Common myeloid progenitor, CD34-positive (primary cell): ENCODE measurements at regions not wholly inside any gene's neighbourhood (a gene's known extent, or its start where the extent isn't known, plus 50 kb on each side); places are given as distances from the start of the nearest gene placed in this dataset.

Experiments
- CTCF ChIA-PET: fragments of 350-600 bp; sonication (Branson Sonifier 250); formaldehyde crosslinking; loops from one replicate; lab custom pipeline; 2021; ENCODE audit warnings: antibody characterized with exemption; lab: Charles Lee
- POLR2A ChIA-PET: fragments of 350-600 bp; sonication (Branson Sonifier 250); formaldehyde crosslinking; loops from one replicate; lab custom pipeline; 2021; ENCODE audit warnings: antibody characterized with exemption; lab: Charles Lee
- DNase-seq, 3 donors: peaks; one replicate each; pipeline versions ENCODE4 v3.0.0 to v3.0.0-alpha.2; 2013
- H3K27ac ChIP-seq, 2 experiments: 1 replicate in 1 of 2; 2 replicates in 1 of 2; pipeline ENCODE4 v1.7.0; 2013; ENCODE audit warnings: inconsistent platforms in 2 of 2, low read length in 2 of 2, mild to moderate bottlenecking in 2 of 2, low read depth in 1 of 2, moderate library complexity in 1 of 2; ENCODE audit not compliant: severe bottlenecking in 2 of 2, insufficient read depth in 1 of 2, poor library complexity in 1 of 2
- H3K27me3 ChIP-seq, 5 experiments: replicated peaks in 2 of 5; 1 replicate in 3 of 5; 2 replicates in 2 of 5; pipeline versions ENCODE4 v1.6.1 to v1.7.0; 2013; ENCODE audit warnings: low read length in 4 of 5, mild to moderate bottlenecking in 2 of 5, moderate library complexity in 2 of 5, inconsistent platforms in 1 of 5; ENCODE audit not compliant: insufficient read depth in 5 of 5, control insufficient read depth in 4 of 5
- H3K36me3 ChIP-seq, 4 experiments: 1 replicate in 2 of 4; 2 replicates in 2 of 4; pipeline versions ENCODE4 v1.6.1 to v1.7.0; 2013; ENCODE audit warnings: low read length in 3 of 4, control low read depth in 1 of 4, mild to moderate bottlenecking in 1 of 4; ENCODE audit not compliant: control insufficient read depth in 4 of 4, insufficient read depth in 4 of 4
- H3K4me1 ChIP-seq, 4 experiments: 1 replicate in 3 of 4; 2 replicates in 1 of 4; pipeline versions ENCODE4 v1.6.1 to v1.7.1; 2013; ENCODE audit warnings: low read length in 3 of 4, mild to moderate bottlenecking in 3 of 4, control low read depth in 1 of 4, inconsistent platforms in 1 of 4, moderate library complexity in 1 of 4; ENCODE audit not compliant: control insufficient read depth in 4 of 4, insufficient read depth in 4 of 4; ENCODE audit errors: control extremely low read depth in 1 of 4
- H3K4me3 ChIP-seq, 7 experiments: 1 replicate in 4 of 7; 2 replicates in 3 of 7; pipeline versions ENCODE4 v1.5.1 to v1.7.0; 2013; ENCODE audit warnings: mild to moderate bottlenecking in 7 of 7, low read length in 6 of 7, moderate library complexity in 6 of 7, inconsistent platforms in 2 of 7, low read depth in 2 of 7, control low read depth in 1 of 7; ENCODE audit not compliant: insufficient read depth in 4 of 7, control insufficient read depth in 1 of 7; ENCODE audit errors: extremely low read depth in 1 of 7
- H3K9me3 ChIP-seq, 5 experiments: 1 replicate in 4 of 5; 2 replicates in 1 of 5; pipeline versions ENCODE4 v1.6.1 to v1.7.1; 2013; ENCODE audit warnings: low read length in 4 of 5, mild to moderate bottlenecking in 2 of 5, inconsistent platforms in 1 of 5, low read depth in 1 of 5, moderate library complexity in 1 of 5; ENCODE audit not compliant: control insufficient read depth in 4 of 5, insufficient read depth in 2 of 5; ENCODE audit errors: control extremely low read depth in 1 of 5
- WGBS: methylation state at CpG from one replicate; pipeline ENCODE4 v1.1.5; 2013; ENCODE audit not compliant: insufficient coverage; 5-methylcytosine and 5-hydroxymethylcytosine counted together

- peak in 2 of 3 donors; percentile 1 to 5 for DNase-seq
- H3K4me3 ChIP-seq = no peak overlapping the region
- no CpG with 5 or more reads among the region's 1 CpG for WGBS
- H3K27ac ChIP-seq = no peak overlapping the region
- H3K9me3 ChIP-seq = peaks cover 0 to 2% (median 0%) of the 10 kb centered on the region in 5 experiments
- POLR2A ChIA-PET = no interaction called here
- CTCF ChIA-PET = no interaction called here
- H3K27me3 ChIP-seq = no peaks in the 10 kb centered on the region
- no peaks in the 10 kb centered on the region for H3K36me3 ChIP-seq
- no peaks in the 10 kb centered on the region for H3K4me1 ChIP-seq
Observed at GRCh38 chr2:156663757-156664409, 227.7 kb downstream of the GPD2 start.

DNA sequence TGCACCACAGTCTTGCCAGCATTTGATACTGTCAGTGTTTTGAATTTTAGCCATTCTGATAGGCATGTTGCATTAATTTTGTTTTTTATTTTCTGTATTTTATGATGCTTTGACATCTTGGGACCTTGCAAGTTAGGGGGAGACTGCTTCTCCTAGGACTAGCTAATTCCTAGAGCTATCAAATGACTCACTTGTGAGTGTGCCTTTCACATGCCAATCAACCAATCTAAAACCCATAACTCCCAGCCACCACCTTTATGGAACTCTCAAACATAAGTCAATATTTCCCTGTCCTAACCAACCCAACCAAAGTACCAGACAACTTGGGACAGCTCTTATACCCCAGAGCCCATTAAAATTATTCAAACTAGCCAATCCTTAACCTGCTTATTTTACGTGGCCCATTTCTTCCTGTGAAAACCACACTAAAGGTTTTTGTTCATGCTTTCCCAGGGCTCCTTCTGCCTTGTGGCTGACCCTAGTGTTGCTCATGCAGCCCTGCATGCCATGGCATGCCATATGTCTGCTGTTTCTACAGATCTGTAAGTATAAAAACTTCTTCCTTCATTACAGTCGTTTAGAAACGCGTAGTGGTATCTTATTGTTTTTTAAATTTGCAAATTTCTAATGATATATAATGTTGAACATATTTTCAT lies 230.1 kb downstream of the GPD2 start:
- POLR2A ChIA-PET = no interaction called here

DNA sequence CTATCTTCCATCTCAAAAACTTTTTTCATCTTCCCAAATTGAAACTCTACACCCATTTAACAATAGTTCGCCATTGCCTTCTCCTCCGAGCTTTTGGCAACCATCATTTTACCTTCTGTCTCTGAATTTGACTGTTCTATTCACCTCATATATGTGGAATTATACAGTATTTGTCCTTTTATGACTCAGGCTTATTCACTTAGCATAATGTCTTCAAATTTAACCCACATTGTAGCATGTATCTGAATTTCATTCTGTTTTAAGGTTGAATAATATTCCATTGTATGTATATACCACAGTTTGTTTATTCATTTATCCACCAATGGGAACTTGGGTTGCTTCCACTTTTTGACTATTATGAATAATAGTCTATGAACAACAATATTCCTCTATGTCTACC lies 233.9 kb downstream of the GPD2 start:
- WGBS = no CpG with 5 or more reads among the region's 2 CpGs
- Histone ChIP-seq H3K9me3 (peaks cover 0 to 2% (median 0%) of the 10 kb centered on the region in 5 experiments), H3K4me1 (no peaks in the 10 kb centered on the region), H3K4me3 (no peak overlapping the region), H3K36me3 (no peaks in the 10 kb centered on the region), H3K27me3 (no peaks in the 10 kb centered on the region), H3K27ac (no peak overlapping the region)
- POLR2A ChIA-PET = no interaction called here
- no peak for DNase-seq
- CTCF ChIA-PET = interaction anchor here (0.9 kb wide), 1 partner anchor 31 kb away, joined by 3 read pairs; no protein-coding TSS in a partner anchor

More for the DNA sequence above, 230.1 kb downstream of the GPD2 start:
- Histone ChIP-seq H3K27me3 (no peaks in the 10 kb centered on the region), H3K27ac (no peak overlapping the region), H3K4me3 (no peak overlapping the region), H3K9me3 (peaks cover 0 to 2% (median 0%) of the 10 kb centered on the region in 5 experiments), H3K4me1 (no peaks in the 10 kb centered on the region), H3K36me3 (no peaks in the 10 kb centered on the region)
- CTCF ChIA-PET = no interaction called here
- DNase-seq = no peak
- WGBS = 57% methylated on average over 1 of the region's 4 CpGs

DNA sequence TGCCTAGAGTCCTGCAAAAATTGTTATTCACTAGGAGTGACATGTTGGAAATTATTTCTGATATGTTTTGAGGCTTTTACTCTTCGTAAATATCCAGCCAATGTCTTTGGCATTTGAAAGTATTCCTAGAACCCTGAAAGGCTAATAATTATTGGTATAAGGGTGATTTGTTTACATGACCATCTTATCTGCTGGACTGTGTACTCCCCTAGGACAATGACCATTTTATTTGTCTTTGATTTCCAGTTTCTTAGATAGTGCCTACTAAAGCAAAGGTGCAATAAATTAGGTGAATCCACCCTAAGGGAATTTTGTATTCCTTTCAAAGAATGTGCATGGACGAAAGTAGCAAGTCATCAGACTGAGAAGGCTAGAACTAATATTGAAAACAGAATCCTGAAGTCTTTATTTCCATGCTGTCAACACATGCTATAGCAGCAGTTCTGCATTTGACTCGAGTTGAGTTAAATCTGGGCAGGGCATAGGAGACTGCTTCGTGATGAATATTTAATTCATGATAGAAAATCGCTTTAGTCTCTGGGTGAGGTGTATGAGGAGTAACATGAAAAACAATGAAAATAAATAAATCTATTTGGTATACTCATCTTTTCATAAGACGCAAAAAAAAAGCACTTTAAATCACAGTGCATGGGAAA lies 235.7 kb downstream of the GPD2 start:
- CTCF ChIA-PET = no interaction called here
- DNase-seq = no peak
- H3K27ac ChIP-seq = no peak overlapping the region
- no peaks in the 10 kb centered on the region for H3K27me3 ChIP-seq
- H3K36me3 ChIP-seq = no peaks in the 10 kb centered on the region
- H3K9me3 ChIP-seq = peaks cover 0 to 2% (median 0%) of the 10 kb centered on the region in 5 experiments
- no peak overlapping the region for H3K4me3 ChIP-seq
- POLR2A ChIA-PET = no interaction called here
- no peaks in the 10 kb centered on the region for H3K4me1 ChIP-seq
- 88% methylated on average over 2 of the region's 6 CpGs for WGBS

DNA sequence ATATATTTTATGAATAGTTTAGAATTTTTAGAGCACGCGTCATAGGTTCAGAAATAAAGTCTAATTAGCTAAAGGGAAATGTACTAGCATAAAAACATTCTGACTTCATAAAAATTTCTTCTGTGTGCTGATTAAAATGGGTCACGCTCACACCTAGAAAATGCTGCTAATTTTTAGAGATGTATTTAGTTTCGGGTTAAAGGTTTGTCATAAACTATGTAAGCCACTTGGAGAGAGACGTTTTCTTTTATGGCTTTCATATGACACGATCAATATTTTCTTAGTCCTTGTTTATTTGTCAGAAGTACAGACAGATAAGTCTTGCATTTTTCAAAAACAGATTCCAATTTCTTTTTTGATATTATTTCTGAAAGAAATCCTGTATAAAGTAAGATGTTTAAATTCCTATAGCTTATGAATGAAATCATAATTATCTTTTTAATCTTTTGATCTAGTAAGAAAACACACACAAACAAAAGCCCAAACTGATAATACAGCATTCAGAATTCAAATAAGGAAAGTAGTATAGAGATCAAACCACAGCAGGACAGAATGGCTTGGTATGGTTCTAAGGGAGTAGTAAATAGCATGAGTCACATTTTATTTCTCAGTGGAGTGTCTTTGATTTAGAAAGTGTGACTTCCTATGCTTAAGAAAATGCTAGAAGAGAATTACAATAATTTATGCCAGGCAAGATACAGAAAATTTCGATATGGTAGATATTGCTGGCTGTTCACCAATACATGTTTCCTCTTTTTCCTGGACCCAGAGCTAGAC lies 236.6 kb downstream of the GPD2 start:
- no peak overlapping the region for H3K27ac ChIP-seq
- ChIA-PET CTCF (no interaction called here), POLR2A (no interaction called here)
- no peaks in the 10 kb centered on the region for H3K27me3 ChIP-seq
- 93% methylated on average over 3 of the region's 7 CpGs for WGBS
- H3K4me1 ChIP-seq = no peaks in the 10 kb centered on the region
- H3K9me3 ChIP-seq = peaks cover 0 to 2% (median 0%) of the 10 kb centered on the region in 5 experiments
- DNase-seq = no peak
- no peak overlapping the region for H3K4me3 ChIP-seq
- no peaks in the 10 kb centered on the region for H3K36me3 ChIP-seq

DNA sequence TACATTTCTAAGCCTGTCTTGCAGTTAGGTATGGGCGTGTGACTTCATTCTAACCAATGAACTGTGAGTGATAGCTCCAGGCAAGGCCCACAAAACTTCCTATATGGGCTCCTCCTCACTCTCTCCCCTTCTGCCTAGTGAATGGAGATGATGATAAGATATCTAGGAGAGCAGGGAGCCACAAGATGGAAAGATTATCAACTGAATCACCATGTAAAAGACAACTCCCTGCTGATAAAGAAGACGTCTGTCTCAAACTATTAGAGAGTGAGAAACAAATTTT lies 237.1 kb downstream of the GPD2 start:
- Histone ChIP-seq H3K27me3 (no peaks in the 10 kb centered on the region), H3K4me3 (no peak overlapping the region), H3K9me3 (no peaks in the 10 kb centered on the region), H3K36me3 (no peaks in the 10 kb centered on the region), H3K4me1 (no peaks in the 10 kb centered on the region), H3K27ac (no peak overlapping the region)
- POLR2A ChIA-PET = no interaction called here
- no peak for DNase-seq
- CTCF ChIA-PET = no interaction called here
- WGBS = no CpG with 5 or more reads among the region's 2 CpGs
